C4-2B (cell line): ENCODE measurements at regions not wholly inside any gene's neighbourhood (a gene's known extent, or its start where the extent isn't known, plus 50 kb on each side); places are given as distances from the start of the nearest gene placed in this dataset.

Experiments
- ZFX ChIP-seq: fragments of 450-650 bp; IDR thresholded peaks from 2 replicates; pipeline ENCODE4 v1.6.1; 2017
- TF ChIP-seq, protein P1 (sequence below): fragments of 450-650 bp; conservative IDR thresholded peaks from 2 replicates; pipeline ENCODE4 v1.5.1; 2017; ENCODE audit warnings: mild to moderate bottlenecking

DNA sequence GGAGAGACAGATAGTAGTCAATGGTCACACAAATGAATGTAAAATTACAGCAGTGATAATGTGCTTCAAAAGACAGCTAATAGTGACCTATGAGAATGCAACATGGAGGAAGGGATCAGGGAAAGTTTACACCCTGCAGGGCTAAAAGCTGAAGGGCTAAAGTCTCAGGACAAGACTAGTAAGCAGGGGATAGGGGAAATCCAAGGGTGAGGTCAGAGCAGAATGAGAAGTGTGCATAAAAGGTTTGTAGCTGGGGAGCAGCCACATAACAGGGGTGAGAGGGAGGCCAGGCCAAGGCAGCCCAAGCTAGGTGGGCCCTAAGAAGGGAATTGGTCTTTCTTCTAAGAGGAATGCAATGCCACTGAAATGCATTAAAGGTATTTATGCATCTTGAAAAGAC, 746.3 kb downstream of the SATB2 start:
- TF ChIP-seq, protein P1, sequence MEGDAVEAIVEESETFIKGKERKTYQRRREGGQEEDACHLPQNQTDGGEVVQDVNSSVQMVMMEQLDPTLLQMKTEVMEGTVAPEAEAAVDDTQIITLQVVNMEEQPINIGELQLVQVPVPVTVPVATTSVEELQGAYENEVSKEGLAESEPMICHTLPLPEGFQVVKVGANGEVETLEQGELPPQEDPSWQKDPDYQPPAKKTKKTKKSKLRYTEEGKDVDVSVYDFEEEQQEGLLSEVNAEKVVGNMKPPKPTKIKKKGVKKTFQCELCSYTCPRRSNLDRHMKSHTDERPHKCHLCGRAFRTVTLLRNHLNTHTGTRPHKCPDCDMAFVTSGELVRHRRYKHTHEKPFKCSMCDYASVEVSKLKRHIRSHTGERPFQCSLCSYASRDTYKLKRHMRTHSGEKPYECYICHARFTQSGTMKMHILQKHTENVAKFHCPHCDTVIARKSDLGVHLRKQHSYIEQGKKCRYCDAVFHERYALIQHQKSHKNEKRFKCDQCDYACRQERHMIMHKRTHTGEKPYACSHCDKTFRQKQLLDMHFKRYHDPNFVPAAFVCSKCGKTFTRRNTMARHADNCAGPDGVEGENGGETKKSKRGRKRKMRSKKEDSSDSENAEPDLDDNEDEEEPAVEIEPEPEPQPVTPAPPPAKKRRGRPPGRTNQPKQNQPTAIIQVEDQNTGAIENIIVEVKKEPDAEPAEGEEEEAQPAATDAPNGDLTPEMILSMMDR, result no peak
- TF ChIP-seq ZFX, result no peak
